Stimulated activated CD8-positive, alpha-beta memory T cell treated with anti-CD3 and anti-CD28 coated beads, Interleukin-4, amount 100 ng/mL, for 4 hours (primary cell): ENCODE measurements at regions not wholly inside any gene's neighbourhood (a gene's known extent, or its start where the extent isn't known, plus 50 kb on each side); places are given as distances from the start of the nearest gene placed in this dataset.

ENCODE experiments used
- DNase-seq, 2 donors: peaks; one replicate each; pipeline ENCODE4 v3.0.0-alpha.2; 2020; ENCODE audit warnings: low read depth in 2 of 2, low spot score in 1 of 2

GRCh38 chr16:51755039-51755501, 604.0 kb upstream of the SALL1 start:
- DNase-seq = no peak

DNA sequence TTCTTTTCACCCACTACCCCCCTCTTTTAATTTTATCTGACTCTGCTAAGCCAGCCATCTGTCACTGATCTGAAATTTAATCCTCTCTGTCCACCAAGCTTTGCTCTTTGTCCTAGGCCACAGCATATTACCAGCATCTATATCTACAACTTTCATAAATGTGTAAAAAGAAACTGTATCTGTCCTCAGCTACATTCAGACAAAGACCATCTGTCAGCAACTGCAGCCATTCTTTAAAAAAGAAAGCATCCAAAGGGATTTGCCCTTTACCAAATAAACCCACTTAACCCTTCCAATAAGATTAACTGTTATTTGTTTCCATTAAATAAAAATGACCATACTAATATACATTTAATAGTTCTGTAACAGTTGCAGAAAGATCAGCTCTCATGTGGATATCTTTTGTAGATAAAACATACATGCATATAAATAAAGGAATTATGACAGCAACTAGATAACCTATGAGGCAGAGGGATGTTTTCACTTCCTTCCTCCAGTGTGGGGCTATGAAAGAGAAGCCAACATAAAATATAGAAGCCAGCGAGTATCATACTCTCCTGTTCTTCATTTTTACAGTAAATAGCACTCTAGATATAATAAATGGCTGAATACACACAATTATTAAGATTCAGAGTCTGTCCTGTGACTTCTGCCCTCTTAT, 602.5 kb upstream of the SALL1 start:
- no peak for DNase-seq

- DNase-seq = no peak
Measured at GRCh38 chr16:51752438-51752995, 601.4 kb upstream of the SALL1 start.

DNA sequence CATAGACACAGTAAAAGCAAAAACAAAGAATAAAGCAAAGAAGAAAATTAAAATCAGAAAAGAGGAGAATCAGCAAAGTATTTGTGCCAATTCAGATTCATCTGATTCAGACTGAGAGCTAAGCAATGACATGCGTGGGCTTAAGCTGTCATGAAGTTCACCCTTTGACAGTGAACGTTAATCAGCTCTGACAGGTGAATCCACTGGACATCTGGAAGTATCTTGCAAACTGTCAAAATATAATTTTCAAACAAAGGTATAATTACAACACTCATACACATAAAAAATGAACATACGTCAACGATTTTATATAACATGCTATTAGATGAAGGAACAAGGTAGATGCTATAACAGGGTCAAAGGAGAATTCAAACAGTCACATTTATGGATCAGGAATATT, 596.3 kb upstream of the SALL1 start:
- DNase-seq = no peak

DNA sequence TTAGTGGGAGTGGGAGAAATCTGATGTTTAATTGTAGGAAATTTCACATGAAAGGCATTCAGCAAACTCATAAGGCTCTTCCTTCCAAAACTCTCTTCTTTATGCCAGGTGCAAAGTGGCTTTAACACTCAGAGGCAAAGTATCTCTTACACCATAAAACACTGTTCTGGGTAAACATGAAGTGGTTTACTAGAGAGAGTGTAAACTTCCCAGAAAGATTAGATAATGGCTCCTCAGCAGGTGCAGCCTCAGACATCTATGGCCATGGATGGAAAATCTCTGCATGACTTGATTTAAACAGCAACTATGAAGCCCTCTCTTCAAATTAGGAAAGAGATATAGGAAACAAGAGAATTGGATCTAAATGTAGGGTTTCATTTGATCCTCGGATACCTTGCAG, 583.1 kb upstream of the SALL1 start:
- no peak for DNase-seq

DNA sequence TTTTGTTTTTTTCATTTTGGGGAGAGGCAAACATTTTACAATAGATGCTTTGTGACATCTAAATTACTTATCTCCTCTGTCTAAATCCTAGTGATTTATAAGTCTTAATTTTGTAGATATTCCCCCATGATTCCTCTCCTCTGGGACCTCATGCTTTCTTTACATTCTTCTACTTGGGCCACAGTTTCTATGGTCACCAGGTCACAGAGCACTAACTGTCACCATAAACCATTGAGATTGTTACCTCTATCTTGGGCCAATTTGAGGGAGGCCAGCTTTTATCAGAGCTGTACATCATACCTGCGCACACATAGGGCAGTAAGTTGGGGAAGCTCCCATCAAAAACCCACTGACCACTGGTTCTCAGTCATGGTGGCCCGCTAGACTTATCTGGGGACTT, 582.1 kb upstream of the SALL1 start:
- DNase-seq = no peak

DNA sequence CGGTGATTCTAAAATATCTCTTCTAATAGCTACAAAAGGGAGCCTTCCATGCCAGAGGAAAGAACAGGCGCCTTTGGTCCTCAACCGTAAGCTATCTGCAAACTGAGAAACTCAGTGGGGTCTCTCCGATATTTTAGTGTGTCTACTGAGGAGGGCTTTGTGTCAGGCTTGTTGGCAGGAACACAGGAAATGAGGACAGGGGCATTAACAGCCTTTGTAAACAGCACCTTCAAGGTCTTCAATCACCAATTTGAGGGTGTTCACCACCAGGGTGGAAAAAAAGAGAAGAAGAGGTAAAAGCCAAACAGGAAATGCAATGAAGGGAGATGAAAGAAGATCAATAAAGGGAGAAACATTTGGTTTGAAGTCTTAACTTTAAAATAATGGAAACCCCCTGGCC, 580.1 kb upstream of the SALL1 start:
- DNase-seq = no peak

- DNase-seq = no peak
Measured at GRCh38 chr16:51723036-51723724, 572.1 kb upstream of the SALL1 start.

GRCh38 chr16:51722467-51722866, 571.4 kb upstream of the SALL1 start:
- DNase-seq = no peak

DNA sequence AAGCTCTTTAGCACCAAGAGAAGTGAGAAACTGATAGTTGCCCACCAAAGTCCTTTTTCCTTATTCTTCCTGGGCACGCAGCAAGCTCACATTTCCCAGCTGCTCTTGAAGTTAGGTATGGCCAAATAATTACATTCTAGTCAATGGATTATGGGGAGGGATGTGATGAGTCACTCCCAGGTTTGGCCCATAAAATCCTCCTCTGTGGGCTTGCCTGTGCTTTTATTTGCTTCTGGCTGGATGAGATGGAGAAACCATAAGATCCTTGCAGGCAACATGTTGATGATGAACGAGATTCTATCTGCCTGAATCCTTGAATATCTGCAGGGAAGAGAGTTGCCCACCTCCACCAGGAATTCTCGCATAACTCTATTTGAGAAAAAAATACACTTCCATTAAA, 568.3 kb upstream of the SALL1 start:
- no peak for DNase-seq

- DNase-seq = no peak
Measured at GRCh38 chr16:51716195-51716594, 565.1 kb upstream of the SALL1 start.

DNA sequence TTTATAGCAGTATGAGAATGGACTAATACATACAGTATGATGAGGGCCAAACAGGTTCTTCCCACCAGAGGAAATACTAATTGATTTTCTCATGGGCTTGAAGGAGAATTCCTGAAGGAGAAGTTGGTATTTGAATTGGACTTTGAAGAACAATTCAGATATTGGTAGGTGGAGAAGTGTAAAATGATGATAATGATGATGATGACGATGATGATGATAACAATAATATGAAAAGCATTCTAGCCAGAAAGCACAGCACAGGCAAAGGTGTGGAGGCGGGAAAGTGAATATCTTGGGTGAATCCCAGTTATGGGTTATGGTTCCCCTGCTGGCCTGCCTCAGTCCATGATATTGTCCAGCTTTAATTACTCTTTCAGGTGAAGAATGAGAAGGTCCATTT, 562.4 kb upstream of the SALL1 start:
- no peak for DNase-seq

GRCh38 chr16:51710905-51711563, 560.0 kb upstream of the SALL1 start:
- DNase-seq = no peak

DNA sequence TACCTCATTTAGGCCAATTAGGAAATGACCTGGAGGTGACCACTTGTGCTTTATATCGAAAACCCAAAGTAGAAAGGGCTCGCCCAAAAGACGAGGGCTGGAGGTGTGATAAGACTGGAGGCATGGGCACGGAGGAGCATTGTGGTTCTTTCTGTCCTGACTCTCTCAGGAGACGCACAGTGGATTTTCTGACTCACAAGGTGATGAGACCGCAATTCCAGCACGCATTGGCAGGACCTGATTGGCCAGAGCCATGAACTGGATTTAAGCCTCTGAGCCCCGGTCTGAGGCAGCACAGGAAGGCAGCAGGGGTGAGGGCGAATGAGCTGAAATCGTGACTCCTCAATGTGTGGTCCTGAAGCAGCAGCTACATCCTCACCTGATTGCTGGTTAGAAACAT, 559.1 kb upstream of the SALL1 start:
- DNase-seq = no peak

GRCh38 chr16:51708861-51709260, 557.8 kb upstream of the SALL1 start:
- no peak for DNase-seq

- no peak for DNase-seq
Measured at GRCh38 chr16:51707666-51708065, 556.6 kb upstream of the SALL1 start.

- no peak for DNase-seq
Measured at GRCh38 chr16:51705142-51705541, 554.1 kb upstream of the SALL1 start.

DNA sequence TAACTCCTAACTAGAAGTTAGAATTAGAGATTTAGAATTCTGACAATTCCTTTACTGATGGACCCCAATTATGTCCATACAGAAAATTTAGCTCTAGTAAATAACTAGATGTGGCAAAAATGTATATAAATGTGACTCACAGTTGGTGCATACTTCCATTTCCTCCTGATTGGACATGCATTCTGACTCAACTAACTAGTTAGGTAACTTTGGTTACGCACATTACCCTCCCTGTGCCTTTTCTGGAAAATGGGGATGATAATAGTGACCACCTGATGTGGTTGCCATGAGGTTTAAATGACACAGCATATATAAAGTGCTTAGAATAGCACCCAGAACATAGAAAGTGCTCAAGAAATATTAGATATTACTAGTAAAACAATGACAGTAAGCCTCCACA, 550.0 kb upstream of the SALL1 start:
- no peak for DNase-seq

DNA sequence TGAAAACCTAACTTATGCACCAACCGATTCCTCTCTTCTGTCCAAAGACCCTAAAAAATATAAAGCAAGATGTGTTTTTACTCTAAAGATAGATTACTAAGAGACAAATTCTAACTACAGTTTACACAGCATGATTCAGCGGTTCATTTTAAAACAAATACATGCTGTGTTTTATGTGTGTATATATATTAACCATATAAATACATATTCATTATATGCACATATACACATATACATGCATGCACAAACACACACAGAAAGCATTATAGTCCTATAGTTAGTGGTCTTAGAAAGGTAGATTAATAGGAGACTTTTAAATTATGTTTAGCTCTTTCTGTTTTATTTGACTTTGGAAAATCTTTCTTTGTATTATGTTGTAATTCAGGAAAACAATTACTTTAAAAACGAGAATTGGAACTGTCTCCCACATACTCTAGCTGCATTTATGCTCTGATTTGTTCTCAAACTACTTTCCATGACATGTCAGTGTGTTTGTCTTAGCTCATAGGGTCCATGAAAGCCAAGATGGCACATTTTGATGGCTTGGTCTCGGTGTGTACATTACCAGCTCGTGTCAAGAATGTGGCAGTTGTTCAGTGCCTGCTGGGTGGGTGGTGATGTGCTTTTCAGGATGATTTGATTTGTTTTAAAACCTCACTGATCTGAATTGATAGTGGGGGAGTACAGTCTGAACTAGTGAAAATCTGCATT, 548.8 kb upstream of the SALL1 start:
- no peak for DNase-seq

- DNase-seq = no peak
Measured at GRCh38 chr16:51698647-51699046, 547.6 kb upstream of the SALL1 start.

DNA sequence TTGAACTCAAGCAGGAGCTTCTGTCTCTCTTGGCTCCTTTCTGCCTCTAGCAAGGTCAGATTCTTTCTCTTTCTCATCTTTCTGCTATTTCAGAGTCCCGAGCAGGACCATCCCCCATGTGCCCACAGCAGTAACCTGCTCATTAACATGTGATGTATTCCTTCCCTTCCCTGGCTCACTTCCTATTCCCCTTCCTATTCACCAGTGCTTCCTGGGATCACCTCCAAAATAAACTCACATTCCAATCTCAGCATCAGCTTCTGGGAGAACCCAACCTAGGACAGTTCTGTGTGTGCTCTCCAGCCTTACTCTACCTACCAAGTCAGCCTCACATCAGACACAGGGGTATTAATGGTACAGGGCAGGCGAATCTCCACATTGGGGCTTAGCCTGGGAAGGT, 546.4 kb upstream of the SALL1 start:
- no peak for DNase-seq

- DNase-seq = no peak
Measured at GRCh38 chr16:51696376-51696775, 545.3 kb upstream of the SALL1 start.
